Right lobe of liver (tissue), 4 donors: ENCODE measurements at regions not wholly inside any gene's neighbourhood (a gene's known extent, or its start where the extent isn't known, plus 50 kb on each side); places are given as distances from the start of the nearest gene placed in this dataset.

ENCODE experiments used
- POLR2A ChIP-seq: fragments of 450-650 bp; IDR thresholded peaks from one replicate; pipeline ENCODE4 v1.6.1; 2017; ENCODE audit warnings: antibody characterized with exemption, mild to moderate bottlenecking
- TF ChIP-seq, protein P1 (sequence below), 4 donors: fragments of 200-600 bp in 3 of 4; fragments of 450-650 bp in 1 of 4; IDR thresholded peaks; one replicate each; pipeline versions ENCODE4 v1.5.1 to v1.8.0; 2016 to 2022; ENCODE audit warnings: antibody characterized with exemption in 4 of 4, mild to moderate bottlenecking in 2 of 4
- donor health status: DM: no; HTN: no; CAD: no.
- donor health status: DM: no; HTN: no; CAD: no.
- donor health status: DM: no; HTN: yes; CAD: no.

GRCh38 chr4:177105536-177105935 is 204.1 kb upstream of the NEIL3 start:
- TF ChIP-seq, protein P1, sequence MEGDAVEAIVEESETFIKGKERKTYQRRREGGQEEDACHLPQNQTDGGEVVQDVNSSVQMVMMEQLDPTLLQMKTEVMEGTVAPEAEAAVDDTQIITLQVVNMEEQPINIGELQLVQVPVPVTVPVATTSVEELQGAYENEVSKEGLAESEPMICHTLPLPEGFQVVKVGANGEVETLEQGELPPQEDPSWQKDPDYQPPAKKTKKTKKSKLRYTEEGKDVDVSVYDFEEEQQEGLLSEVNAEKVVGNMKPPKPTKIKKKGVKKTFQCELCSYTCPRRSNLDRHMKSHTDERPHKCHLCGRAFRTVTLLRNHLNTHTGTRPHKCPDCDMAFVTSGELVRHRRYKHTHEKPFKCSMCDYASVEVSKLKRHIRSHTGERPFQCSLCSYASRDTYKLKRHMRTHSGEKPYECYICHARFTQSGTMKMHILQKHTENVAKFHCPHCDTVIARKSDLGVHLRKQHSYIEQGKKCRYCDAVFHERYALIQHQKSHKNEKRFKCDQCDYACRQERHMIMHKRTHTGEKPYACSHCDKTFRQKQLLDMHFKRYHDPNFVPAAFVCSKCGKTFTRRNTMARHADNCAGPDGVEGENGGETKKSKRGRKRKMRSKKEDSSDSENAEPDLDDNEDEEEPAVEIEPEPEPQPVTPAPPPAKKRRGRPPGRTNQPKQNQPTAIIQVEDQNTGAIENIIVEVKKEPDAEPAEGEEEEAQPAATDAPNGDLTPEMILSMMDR (IDR thresholded peaks at IDR 0.05) = no peak
- TF ChIP-seq POLR2A = no peak
